ENCODE measurements at regions not wholly inside any gene's neighbourhood (a gene's known extent, or its start where the extent isn't known, plus 50 kb on each side); places are given as distances from the start of the nearest gene placed in this dataset.
"Not testable (repeated sequence)": the region's sequence is repeated elsewhere in the genome, so short reads cannot be mapped to it uniquely, and the experiment has no call there.

DNA sequence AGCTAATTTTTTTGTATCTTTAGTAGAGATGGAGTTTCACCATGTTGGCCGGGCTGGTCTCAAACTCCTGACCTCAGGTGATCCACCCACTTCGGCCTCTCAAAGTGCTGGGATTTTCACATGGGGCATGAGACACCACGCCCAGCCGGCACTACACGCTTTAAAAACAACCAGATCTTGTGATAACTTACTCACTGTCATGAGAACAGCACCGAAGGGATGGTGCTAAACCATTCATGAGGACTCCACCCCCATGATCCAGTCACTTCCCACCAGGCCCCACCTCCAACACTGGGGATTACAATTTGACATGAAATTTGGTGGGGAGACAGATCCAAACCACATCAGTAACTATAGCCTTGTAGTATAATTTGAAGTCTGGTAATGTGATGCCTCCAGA lies 67.4 kb upstream of the ZNF169 start:
- FAIRE-seq, result not testable (repeated sequence)

DNA sequence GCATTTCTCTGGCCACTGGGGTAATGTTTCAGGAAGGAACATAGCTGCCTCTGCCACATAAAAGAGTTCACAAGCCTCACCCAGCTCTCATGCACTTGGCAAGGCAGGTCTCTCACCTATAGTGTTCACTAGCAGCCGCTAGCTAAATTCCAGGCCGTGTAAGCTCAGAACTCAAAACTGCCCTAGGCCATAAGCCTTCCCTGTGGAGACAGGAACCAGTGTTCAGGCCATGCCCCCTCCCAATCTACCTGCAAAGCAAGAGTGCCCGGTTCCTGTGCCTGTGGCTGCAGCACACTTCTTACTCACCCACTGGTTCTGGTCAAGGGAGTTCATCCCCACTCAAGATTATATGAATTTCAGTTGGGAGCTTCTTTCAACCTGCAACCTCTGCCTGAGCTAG lies 60.7 kb upstream of the ZNF169 start:
- no peak for FAIRE-seq

DNA sequence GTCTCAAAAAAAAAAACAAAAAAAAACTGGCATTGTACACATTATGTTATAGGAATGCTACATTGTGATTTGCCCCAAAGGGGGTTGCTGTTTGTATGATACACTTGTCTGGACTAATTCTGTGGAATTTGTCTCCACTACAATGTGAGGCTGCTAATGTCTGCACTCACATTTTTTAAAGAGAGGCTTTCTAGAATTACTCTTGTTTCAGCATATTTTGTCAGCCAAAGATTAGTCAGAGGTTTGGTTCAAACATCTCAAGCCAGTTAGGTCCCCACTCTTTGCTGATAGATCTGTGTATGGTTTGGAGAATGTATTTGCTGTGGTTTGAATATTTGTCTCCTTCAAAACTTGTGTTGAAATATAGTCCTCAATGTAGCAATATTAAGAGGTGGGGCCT lies 59.3 kb upstream of the ZNF169 start:
- FAIRE-seq, result no peak

- no peak for FAIRE-seq
These were observed 54.9 kb upstream of the ZNF169 start for GRCh38 chr9:94204174-94204573.

- FAIRE-seq, result no peak
These were observed 51.3 kb upstream of the ZNF169 start for GRCh38 chr9:94207781-94208180.

All from TTC549 (cell line).